Upper lobe of left lung (tissue), 4 donors: ENCODE measurements at regions not wholly inside any gene's neighbourhood (a gene's known extent, or its start where the extent isn't known, plus 50 kb on each side); places are given as distances from the start of the nearest gene placed in this dataset.

Experiments
- CTCF ChIP-seq, 6 experiments: fragments of 450-650 bp in 4 of 6; fragments of 200-600 bp in 2 of 6; sonication (generic) in 2 of 6; IDR thresholded peaks; one replicate each; pipeline ENCODE4 v1.5.1; 2016 to 2019; ENCODE audit warnings: antibody characterized with exemption in 6 of 6
- POLR2A ChIP-seq, 4 donors: fragments of 450-650 bp; IDR thresholded peaks; one replicate each; pipeline ENCODE4 v1.5.1; 2016 to 2017; ENCODE audit warnings: antibody characterized with exemption in 4 of 4, mild to moderate bottlenecking in 2 of 4
- POLR2AphosphoS5 ChIP-seq, 2 donors: sonication (generic); formaldehyde crosslinking; IDR thresholded peaks; one replicate each; pipeline ENCODE4 v1.5.1; 2017; ENCODE audit warnings: antibody characterized with exemption in 2 of 2

GRCh38 chr5:89471541-89471940 is 588.6 kb upstream of the MEF2C start:
- TF ChIP-seq CTCF (IDR thresholded peaks at IDR 0.05), result no peak
- TF ChIP-seq POLR2A (IDR thresholded peaks at IDR 0.05), result no peak
- TF ChIP-seq POLR2AphosphoS5 (IDR thresholded peaks at IDR 0.05), result no peak
